HG03045 (cell line): ENCODE measurements at regions not wholly inside any gene's neighbourhood (a gene's known extent, or its start where the extent isn't known, plus 50 kb on each side); places are given as distances from the start of the nearest gene placed in this dataset.
A peak's percentile ranks its signal among the peaks of the same experiment; 100 is the strongest.

Experiments
- ATAC-seq: cut with Tn5 transposase; IDR thresholded peaks from one replicate; pipeline ENCODE4 v1.9.1; 2021; ENCODE audit warnings: mild to moderate bottlenecking, moderate library complexity; ENCODE audit not compliant: unreplicated experiment

- ATAC-seq: no peak
Observed at GRCh38 chr2:153028626-153029025, 310.2 kb downstream of the ARL6IP6 start.

- no peak for ATAC-seq
Observed at GRCh38 chr2:153027533-153027932, 309.1 kb downstream of the ARL6IP6 start.

GRCh38 chr2:153020201-153020600, 301.8 kb downstream of the ARL6IP6 start:
- no peak for ATAC-seq

GRCh38 chr2:153005071-153005730, 286.8 kb downstream of the ARL6IP6 start:
- no peak for ATAC-seq

GRCh38 chr2:153004627-153005026, 286.2 kb downstream of the ARL6IP6 start:
- no peak for ATAC-seq

- no peak for ATAC-seq
Observed at GRCh38 chr2:152974146-152974545, 255.7 kb downstream of the ARL6IP6 start.

GRCh38 chr2:152971685-152972084, 253.3 kb downstream of the ARL6IP6 start:
- no peak for ATAC-seq

GRCh38 chr2:152962446-152962845, 244.0 kb downstream of the ARL6IP6 start:
- ATAC-seq: no peak

- ATAC-seq: no peak
Observed at GRCh38 chr2:152961351-152961750, 242.9 kb downstream of the ARL6IP6 start.

GRCh38 chr2:152950126-152950525, 231.7 kb downstream of the ARL6IP6 start:
- ATAC-seq: no peak

GRCh38 chr2:152944099-152944498, 225.7 kb downstream of the ARL6IP6 start:
- ATAC-seq: no peak

- no peak for ATAC-seq
Observed at GRCh38 chr2:152942940-152943440, 224.6 kb downstream of the ARL6IP6 start.

GRCh38 chr2:152930501-152930900, 212.1 kb downstream of the ARL6IP6 start:
- ATAC-seq: no peak

- no peak for ATAC-seq
Observed at GRCh38 chr2:152929628-152930027, 211.2 kb downstream of the ARL6IP6 start.

- peak; percentile 85 for ATAC-seq
Observed at GRCh38 chr2:152925547-152926448, 207.4 kb downstream of the ARL6IP6 start.

GRCh38 chr2:152924722-152925121, 206.3 kb downstream of the ARL6IP6 start:
- no peak for ATAC-seq

GRCh38 chr2:152924219-152924618, 205.8 kb downstream of the ARL6IP6 start:
- ATAC-seq: no peak

GRCh38 chr2:152920846-152921245, 202.4 kb downstream of the ARL6IP6 start:
- no peak for ATAC-seq

GRCh38 chr2:152910970-152911369, 192.6 kb downstream of the ARL6IP6 start:
- no peak for ATAC-seq

GRCh38 chr2:152907046-152907445, 188.6 kb downstream of the ARL6IP6 start:
- no peak for ATAC-seq

- no peak for ATAC-seq
Observed at GRCh38 chr2:152894051-152894450, 175.6 kb downstream of the ARL6IP6 start.

GRCh38 chr2:152890736-152891135, 172.3 kb downstream of the ARL6IP6 start:
- no peak for ATAC-seq
